ENCODE measurements at regions not wholly inside any gene's neighbourhood (a gene's known extent, or its start where the extent isn't known, plus 50 kb on each side); places are given as distances from the start of the nearest gene placed in this dataset.
"Not testable (repeated sequence)": the region's sequence is repeated elsewhere in the genome, so short reads cannot be mapped to it uniquely, and the experiment has no call there.

DNA sequence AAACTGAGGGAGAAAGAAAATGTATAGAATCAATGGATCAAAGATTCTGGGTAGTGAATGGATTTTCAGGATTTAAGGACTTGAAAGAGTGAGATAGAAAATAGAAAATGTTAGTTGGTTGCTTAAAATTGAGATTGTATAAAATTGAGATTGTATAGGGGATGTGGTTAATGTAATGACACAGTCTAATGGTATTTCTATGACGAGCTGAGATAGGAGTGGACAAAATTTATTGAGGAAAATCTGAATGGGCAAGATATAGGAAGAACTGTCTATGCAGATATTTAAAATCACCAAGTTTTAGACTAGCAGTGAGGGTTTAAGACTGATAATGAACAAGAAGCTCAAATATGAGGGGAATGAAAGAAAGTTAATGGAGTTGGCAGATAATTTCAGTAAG, 406.6 kb downstream of the NYAP2 start:
- DNase-seq (ENCODE audit: low spot score) = no peak

DNA sequence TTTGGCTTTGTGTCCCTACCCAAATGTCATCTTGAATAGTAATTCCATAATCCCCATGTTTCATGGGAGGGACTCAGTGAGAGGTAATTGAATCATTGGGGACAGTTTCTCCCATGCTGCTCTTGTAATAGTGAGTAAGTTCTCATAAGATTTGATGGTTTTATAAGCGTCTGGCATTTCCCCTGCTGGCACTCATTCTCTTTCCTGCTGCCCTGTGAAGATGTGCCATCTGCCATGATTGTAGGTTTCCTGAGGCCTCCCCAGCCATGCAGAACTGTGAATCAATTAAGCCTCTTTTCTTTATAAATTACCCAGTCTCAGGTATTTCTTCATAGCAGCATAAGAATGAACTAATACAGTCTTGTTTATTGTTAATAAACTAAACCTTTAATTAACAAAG, 402.6 kb downstream of the NYAP2 start:
- not testable (repeated sequence) for DNase-seq (ENCODE audit: low spot score)

DNA sequence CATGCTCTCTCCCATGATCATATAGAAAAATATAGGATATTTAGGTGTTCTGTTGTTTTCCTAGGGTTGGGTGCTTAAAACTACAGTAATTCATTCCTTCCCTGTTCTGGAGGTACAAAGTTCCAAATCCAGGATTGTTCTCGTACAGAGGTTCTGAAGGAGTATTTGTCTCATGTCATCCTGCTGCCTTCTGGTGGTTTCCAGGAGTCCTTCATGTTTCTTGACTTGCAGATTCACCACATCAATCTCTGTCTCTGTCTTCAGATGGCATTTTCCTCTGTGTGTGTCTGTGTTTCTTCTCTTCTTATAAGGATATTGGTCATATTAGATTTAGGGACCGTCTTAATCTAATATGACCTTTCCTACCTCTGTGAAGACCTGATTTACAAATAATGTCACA, 397.9 kb downstream of the NYAP2 start:
- no peak for DNase-seq (ENCODE audit: low spot score)

DNA sequence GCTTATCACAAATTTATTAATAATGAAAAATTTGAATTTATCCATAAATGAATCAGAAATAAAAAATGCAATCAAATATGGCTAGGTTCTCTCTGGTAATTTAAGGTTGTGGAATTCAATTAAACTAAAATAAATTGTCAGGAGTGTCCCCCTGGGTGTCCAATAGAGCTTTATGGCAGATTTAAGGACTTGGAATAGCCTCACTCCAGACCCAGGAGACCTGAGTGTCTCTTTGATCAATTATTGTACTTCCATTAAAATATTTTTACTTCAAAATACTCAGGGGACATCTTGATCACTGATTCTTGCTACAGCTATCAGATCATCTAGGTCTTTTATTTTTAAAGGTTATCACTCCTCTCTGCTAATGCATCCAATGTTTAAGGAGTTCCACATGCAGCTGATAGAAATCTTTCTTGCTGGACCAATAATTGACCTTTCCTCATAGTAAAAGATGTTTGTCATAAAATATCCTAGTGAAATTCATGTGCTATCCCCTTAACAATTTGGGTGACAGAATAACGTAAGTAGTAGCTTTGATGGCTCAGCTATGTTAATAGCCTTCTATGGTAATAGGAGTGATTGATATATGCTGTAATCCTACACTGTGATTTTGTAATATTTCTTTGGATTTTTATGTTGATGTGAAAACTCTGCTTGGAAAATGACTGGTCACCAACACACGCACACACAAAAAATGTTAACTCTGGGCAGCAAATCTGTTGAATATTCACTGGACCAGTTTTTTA, 395.3 kb downstream of the NYAP2 start:
- DNase-seq (ENCODE audit: low spot score) = no peak

DNA sequence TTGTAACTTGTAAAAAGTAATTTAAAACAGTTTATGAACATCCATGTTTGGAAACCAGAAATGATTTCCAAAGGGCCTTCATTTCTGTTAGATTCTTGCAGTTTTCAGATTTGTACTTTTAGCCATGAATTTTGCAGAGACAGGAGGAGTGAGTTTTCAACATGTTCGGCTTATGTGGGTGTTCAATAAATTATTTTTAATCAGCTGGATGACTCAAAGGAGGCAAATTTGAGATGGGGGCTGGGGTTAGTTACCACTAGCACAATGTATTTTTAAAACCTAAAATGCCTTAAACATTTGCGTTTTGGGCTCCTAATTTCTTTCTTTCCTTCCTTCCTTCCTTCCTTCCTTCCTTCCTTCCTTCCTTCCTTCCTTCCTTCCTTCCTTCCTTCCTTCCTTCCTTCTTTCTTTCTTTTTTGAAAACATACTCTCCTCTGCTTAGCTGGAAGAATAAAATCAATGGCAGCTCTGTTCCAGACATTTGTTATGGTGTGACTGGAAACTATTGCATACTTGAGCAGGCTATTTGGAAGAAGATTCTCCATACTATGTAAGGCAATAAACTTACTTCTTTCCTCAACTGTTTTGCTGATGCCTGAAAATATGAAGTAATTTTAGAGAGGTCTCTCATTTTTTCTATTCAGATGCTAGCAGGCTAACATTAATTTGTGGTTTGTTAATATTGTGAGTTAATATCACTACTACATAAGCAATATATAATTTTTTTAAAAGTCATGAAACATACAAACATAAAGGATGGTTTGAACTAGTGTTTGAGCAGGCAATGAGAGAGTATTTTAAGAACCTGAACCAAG, 394.4 kb downstream of the NYAP2 start:
- DNase-seq (ENCODE audit: low spot score) = no peak

DNA sequence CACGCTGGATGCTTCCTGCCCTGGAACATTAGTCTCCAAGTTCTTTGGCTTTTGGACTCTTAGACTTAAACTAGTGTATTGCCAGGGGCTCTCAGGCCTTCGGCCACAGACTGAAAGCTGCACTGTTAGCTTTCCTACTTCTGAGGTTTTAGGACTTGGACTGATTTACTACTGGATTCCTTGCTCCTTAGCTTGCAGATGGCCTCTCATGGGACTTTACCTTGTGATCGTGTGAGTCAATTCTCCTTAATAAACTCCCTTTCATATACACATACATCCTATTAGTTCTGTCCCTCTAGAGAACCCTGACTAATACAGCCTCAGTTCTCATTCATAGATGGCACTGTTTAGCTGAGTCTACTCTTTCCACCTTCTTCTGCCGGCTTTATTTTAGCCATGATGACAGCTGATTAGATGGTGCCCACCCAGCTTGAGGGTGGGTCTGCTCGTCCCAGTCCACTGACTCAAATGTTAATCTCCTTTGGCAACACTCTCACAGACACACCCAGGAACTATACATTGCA, 389.1 kb downstream of the NYAP2 start:
- DNase-seq (ENCODE audit: low spot score) = no peak

DNA sequence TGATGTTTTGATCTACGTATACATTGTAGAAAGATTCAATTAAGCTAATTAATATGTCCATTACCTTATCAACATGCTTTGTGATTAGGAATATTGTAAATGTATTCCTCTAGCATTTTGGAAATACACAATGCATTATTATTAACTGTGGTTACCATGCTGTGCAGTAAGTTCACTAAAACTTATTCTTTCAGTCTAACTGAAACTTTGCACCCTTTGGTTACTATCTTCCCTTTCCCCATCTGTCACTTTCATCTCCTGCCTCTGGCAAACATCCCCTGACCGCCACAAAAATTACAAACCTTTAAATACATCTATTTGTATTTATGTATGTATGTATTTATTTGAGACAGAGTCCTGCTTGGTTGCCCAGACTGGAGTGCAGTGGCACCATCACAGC, 388.0 kb downstream of the NYAP2 start:
- DNase-seq (ENCODE audit: low spot score) = no peak

DNA sequence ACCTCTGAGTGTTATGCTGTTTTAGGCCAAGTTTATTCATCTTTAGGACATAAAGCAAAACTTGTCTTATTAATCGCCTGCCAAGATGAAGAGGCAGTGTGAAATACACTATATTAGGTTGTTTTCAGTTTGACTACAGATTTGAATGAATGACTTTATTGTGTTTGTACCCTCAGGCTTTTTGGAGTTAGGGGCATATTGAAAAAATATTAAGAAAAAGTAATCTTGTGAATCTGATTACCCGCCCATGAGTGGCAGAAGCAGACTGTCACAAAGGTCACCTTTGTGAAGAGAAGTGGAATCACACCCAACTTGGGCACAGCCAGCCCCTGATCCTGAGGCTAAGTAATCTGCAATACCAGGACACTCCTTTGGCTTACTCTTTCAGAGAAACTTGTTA, 382.5 kb downstream of the NYAP2 start:
- no peak for DNase-seq (ENCODE audit: low spot score)

DNA sequence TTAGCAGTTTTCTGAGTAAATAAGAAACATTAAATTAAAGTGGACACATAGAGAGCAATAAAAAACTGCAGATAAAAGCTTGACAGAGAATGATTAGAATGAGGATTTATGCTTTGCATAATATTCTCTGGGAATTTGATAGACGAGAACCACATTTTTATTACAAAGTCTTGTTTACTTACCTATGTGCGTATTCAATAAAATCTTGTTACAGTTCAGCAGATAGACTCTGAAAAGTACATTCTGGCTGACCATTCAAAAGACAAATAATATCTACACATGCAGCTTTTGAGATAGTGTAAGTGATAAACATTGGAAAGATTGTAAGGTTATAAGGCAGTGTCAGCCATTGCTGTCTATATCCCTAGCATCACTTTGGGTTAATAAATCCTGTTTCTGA, 381.6 kb downstream of the NYAP2 start:
- DNase-seq (ENCODE audit: low spot score) = no peak

DNA sequence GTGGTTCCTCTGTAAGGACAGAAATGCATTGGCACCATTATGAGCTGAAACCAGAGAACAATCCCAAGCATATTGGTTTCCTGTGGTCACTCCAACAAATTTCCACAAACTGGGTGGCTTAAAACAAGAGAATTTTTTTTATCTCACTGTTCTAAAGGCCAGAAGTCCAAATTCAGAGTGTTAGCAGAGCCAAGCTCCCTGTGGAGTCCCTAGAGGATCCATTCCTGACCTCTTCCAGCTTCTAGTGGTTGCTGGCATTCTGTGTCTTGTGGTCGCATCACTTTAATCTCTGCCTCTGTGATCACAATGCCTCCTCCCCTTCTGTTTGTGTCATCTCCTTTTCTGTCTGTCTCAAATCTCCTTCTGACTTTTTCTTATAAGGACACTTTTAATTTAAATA, 380.3 kb downstream of the NYAP2 start:
- no peak for DNase-seq (ENCODE audit: low spot score)

DNA sequence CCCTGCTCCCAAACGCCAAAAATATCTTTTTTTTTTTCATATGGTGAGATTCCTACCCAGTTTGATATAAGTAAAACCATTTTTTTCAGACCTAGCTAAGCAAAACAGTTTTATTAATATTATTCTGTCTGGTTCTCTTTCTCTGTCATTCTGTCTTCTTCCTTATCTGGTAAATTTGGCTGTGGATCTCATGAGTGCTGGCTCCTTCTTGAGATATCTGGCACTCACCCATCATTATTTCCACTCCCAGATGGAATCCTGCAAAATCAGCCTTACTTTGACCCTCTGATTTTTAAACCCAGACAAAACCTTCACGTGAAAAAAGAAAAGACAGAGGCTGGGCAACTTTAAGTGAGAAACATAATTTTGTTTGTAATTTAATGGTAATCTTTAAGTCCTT, 373.6 kb downstream of the NYAP2 start:
- DNase-seq (ENCODE audit: low spot score) = no peak

DNA sequence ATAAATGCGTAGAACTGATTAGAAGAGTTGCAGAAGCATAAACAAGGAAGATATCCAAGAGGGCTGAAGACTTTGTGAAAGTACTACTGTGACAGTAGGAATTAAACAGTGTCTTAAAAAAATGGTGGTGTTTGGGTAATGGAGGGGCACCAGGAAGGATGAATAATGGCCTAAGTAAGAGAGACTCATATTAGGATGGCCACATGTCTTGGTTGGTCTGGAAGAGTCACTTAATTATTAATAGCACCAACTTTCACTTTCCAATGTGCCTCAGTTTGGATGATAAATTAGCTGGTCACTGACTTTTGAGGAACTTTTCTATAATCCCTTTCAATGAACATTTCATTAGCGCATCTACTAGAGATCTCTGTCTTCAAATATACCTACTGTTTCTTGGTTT, 372.2 kb downstream of the NYAP2 start:
- no peak for DNase-seq (ENCODE audit: low spot score)

DNA sequence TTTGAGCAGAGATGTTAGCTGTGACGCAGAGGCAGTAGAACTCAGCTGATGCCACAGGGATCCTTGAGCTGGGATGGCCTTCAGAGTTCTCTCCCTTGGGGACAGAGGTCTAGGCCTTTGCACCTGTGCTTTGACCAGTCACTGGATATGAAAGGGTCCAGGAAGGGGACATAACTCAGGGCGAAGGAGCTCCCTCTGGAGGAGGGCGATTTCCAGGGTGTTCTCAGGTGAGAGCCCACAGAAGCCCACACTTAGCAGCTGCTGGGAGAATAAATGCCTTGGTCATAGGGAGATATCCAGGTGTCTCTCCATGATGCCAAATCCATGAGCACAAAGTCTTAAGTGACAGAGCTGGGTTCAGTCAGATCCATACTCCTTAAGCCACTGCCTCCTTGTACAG, 369.2 kb downstream of the NYAP2 start:
- no peak for DNase-seq (ENCODE audit: low spot score)

DNA sequence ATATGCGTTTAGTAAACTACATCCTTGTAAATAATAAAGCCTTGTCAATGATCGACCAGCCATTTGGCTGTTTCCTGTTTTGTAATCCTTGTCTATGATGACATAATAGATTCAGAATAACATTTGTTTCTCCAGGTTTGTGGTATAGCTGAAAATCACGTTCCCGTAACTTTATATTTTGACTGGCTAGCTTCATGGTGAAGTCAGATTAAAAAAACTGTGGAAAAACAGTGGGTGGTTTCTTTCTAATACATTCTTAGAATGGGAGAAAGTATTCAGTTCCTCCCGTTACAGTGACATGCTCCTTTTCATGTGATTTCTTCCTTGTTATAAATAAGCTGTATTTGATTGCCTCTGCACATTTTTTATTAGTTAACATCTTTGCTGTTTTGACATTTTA, 366.9 kb downstream of the NYAP2 start:
- no peak for DNase-seq (ENCODE audit: low spot score)

DNA sequence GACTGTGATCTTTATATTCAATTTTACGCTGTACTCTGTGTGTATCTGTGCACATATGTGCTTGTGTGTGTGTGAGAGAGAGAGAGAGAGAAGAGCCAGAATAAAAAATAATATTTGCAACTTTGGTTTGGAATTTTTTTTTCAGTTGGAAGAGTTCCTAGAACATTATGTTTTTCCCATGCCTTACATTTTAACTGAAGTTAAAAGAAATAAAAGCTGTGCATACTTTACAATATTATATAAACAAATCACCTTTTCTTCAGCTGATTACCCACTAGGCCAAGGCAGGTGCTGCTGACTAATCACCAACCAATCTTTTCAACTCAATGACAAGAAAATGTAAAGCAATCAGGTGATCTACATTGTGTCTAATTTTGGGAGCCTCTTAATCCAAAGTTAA, 366.3 kb downstream of the NYAP2 start:
- DNase-seq (ENCODE audit: low spot score) = no peak

DNA sequence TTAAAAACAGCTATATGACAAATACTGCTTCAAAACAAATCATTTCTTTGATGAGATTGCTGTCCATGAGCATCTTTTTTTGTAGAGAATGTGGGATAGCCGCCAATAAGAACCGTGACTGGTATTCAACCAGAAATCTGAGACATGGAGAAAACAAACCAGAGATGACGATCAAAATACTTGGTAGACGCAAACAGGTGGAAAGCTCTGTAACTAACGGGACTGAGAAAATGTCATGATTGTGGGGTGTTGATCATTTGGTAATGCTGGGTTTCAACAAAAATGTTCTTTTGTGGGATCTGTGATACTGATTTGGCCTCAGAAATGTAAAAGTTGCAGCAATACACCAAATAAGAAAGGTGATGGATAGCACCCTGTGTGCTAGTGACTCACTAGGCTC, 364.8 kb downstream of the NYAP2 start:
- no peak for DNase-seq (ENCODE audit: low spot score)

DNA sequence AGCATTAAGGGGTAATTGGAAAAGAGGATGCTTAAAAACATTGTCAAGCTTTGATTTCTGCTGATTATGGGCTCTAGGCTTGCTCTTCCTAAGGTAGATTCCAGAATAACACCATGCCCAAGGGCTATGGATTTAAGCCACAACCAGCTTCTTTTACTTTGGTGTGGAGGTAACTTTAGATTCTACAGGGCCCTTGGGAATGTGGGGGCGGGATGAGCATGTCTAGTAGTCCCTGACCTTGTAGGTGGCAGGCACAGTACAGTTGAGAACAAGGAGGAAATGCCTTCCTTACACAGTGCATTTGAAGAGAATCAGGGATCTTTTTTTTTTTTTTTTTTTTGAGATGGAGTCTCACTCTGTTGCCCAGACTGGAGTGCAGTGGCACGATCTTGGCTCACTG, 364.2 kb downstream of the NYAP2 start:
- no peak for DNase-seq (ENCODE audit: low spot score)

DNA sequence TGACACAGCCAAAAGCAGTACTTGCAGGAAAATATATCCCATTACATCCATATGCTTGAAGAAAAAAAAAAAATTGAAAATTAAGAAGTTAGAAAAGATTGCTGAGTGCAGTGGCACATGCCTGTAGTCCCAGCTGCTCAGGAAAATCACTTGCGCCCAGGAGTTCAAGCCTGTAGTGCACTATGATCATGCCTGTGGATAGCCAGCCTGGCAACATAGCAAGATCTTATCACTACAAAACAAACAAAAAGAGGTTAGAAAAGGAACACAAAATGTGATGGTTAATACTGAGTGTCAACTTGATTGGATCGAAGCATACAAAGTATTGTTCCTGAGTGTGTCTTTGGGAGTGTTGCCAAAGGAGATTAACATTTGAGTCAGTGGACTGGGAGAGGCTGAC, 361.9 kb downstream of the NYAP2 start:
- DNase-seq (ENCODE audit: low spot score) = no peak

DNA sequence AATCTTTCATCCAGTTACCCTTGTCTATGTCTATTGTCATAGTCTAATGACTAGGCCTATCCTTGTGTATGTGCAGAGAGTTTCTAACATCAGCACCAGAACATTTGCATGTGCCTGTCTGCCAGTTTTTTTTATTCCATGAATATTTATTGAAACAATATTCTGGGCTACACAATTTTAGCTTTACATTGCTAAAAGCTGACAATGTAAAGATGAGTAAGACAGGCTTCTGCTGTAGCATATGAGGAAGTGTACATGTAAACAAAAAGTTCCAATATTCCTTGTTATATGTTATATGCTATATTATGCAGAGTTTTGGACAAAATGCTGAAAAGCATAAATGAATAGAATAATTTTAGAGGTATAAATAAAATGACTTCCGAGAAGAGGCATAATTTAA, 357.7 kb downstream of the NYAP2 start:
- DNase-seq (ENCODE audit: low spot score) = no peak

DNA sequence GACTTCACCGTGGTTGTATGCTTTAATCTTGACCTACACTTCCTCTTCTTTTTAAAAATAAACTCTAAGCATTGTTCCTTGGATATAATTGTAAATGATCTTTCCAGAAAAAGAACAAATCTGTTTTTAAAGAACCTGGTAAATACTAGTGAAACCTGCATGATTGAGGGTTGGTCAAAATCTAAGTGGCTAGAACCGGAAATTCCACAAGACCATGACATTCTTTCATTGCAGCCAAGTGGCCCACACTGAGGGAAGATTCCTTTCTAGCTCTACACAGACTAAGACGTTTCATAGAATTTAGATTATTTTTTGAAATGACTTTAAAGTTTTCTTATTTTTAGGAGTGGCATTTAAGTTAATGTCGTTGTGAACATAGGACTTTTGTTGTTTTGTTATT, 356.7 kb downstream of the NYAP2 start:
- DNase-seq (ENCODE audit: low spot score) = no peak

DNA sequence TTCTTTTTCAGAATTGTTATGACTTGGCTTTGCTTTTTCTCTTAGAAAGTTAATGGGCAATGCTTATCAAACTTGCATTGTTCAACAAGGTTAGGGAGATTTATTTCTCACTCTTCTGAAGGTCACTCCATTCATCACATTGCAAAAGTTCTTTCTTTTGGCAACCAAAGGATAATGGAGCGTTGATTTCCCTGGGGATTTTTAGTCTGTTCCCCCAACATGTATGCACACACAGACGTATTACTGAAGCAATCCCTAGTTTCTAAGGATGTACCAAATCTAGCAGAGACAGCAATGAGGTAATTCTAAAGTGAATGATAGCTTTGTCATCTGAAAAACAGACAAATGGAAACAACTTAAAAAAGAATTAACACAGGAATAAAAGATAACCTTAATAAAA, 349.1 kb downstream of the NYAP2 start:
- no peak for DNase-seq (ENCODE audit: low spot score)

DNA sequence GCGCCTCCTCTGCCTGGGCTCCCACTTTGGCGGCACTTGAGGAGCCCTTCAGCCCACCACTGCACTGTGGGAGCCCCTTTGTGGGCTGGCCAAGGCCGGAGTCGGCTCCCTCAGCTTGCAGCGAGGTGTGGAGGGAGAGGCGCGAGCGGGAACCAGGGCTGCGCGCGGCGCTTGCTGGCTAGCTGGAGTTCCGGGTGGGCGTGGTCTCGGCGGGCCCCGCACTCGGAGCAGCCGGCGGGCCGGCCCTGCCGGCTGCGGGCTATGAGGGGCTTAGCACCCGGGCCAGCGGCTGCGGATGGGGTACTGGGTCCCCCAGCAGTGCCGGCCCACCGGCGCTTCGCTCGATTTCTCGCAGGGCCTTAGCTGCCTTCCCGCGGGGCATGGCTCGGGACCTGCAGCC, 344.5 kb downstream of the NYAP2 start:
- DNase-seq (ENCODE audit: low spot score) = not testable (repeated sequence)

DNA sequence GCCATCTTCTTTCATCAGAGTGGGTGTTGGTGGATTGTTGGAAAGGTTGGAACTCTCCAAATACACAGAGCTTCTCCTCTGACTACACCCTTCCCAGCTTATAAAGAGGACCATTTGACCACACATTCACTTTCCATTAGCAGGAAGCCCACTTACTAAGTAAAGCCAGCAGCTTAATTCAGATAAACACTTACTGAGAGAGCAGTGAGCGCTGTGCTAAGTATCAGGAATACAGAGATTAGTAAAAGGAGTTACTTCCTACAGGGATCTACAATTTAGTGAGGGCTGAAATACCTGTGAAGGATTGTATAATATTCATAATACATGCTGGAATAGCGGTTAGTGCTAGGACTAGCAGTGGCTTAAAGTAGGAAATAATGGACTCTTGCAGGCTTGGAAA, 343.0 kb downstream of the NYAP2 start:
- DNase-seq (ENCODE audit: low spot score) = no peak

DNA sequence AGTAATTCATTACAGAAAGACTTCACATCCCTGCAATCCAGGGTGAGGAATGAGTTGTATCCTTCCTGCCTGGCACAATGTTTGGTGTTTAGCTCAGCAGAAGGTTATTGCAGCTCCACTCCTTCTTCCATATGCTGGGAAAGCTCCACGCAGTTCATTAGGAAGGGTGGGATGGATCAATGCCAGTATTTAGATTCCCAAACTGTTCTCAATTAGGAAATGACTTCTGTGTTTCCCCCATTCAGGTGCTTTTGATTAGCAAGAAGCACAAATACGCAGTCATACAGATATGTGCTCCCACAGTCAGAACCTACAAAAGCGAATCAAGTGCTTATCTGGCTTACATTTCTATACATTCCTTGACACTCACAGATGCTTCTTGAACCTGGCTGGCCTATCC, 340.6 kb downstream of the NYAP2 start:
- DNase-seq (ENCODE audit: low spot score) = no peak

Measured in CD4-positive, alpha-beta T cell treated with Interleukin-2 at 100 ng/mL for 4 hours (primary cell).